IPS DF 19.7 (cell line): ENCODE measurements at regions not wholly inside any gene's neighbourhood (a gene's known extent, or its start where the extent isn't known, plus 50 kb on each side); places are given as distances from the start of the nearest gene placed in this dataset.
A peak's percentile ranks its signal among the peaks of the same experiment; 100 is the strongest.
"Not testable (repeated sequence)": the region's sequence is repeated elsewhere in the genome, so short reads cannot be mapped to it uniquely, and the experiment has no call there.

Experiments
- DNase-seq: peaks from one replicate; pipeline ENCODE4 v3.0.0-alpha.2; 2013; ENCODE audit warnings: low read depth, low spot score

DNA sequence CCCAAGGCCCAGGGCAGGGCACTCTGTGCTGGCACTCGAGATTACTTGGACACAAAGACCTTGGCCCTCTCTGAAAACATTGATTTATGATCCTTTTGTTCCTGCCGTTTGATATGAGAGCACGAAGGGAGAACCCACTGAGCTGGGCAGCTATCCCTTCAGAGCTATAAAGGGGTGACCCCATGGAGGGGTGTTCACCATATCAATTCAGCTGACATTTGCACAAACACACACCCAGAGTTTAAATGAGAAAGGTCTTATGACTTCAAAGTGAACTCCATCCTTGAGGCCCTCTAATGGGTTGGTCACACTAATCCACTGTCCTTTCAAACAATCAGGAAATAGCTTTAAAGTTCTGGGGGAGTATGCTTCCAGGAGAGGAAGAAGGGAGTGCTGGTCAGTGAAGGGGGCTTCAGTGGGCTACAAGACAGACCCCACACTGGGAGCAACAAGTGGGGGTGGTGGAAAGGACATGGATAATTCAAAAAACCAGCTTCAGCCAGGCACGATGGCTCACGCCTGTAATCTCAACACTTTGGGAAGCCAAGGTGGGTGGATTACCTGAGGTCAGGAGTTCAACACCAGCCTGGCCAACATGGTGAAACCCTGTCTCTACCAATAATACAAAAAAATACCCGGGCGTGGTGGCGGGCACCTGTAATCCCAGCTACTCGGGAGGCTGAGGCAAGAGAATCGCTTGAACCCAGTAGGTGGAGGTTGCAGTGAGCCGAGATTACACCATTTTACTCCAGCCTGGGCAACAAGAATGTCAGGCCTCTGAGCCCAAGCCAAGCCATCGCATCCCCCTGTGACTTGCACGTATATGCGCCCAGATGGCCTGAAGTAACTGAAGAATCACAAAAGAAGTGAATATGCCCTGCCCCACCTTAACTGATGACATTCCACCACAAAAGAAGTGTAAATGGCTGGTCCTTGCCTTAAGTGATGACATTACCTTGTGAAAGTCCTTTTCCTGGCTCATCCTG lies 97.1 kb upstream of the RAB4A start:
- not testable (repeated sequence) for DNase-seq

DNA sequence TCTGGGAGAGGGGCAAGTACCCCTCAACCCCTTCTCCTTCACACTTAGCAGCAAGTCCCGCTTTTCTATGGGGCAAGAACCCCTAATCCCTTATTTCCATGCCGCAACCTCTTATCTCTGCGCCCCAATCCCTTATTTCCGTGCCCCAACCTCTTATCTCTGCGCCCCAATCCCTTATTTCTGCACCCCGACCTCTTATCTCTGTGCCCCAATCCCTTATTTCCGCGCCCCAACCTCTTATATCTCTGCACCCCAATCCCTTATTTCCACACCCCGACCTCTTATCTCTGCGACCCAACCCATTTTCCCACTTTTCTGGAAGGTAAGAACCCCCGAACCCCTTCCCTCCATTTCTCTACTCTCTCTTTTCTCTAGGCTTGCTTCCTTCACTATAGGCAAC lies 95.6 kb upstream of the RAB4A start:
- not testable (repeated sequence) for DNase-seq

GRCh38 chr1:229176457-229176856 lies 94.5 kb upstream of the RAB4A start:
- DNase-seq = not testable (repeated sequence)

- no peak for DNase-seq
Measured at GRCh38 chr1:229180161-229180560, 90.8 kb upstream of the RAB4A start.

GRCh38 chr1:229181419-229181818 lies 89.5 kb upstream of the RAB4A start:
- DNase-seq = no peak

DNA sequence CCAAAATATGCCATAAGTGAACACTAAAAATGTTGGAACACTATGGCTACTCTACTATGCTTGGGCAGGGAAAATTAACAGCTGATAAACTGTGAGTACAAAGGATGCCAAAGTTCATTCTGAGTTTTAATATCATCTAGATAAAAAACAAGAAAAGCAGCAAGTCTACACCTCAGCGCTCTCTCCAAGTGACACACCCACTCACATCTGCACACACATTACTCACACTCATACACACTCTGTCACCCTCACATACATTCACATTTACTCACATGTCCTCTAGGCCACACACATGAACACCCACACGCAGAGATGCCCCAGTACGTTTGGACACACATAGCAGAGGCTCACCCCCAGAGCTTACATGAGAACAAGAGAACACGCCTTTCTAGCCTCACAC lies 87.3 kb upstream of the RAB4A start:
- DNase-seq = no peak

DNA sequence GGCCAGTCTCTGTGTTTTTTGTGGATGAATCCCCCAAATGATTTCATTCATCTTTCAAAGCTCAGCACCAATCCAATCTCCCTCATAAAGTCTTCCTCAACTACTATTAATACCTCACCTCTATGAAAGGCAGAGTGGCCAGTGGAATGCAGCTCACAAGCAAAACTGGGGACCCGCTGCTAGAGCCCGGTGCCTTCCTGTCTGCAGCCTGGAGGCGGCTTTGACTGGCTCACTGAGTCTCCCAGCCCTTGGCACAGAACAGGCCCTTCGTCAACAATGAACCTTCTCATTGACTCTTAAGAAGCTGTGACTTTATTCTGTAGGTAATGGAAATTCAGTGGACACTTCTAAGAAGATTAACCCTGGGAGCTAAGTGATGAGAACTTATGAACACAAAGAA lies 86.8 kb upstream of the RAB4A start:
- DNase-seq = no peak

- no peak for DNase-seq
Measured at GRCh38 chr1:229185963-229186362, 84.9 kb upstream of the RAB4A start.

- no peak for DNase-seq
Measured at GRCh38 chr1:229186373-229187056, 84.4 kb upstream of the RAB4A start.

GRCh38 chr1:229190057-229190575 lies 80.8 kb upstream of the RAB4A start:
- DNase-seq = no peak

DNA sequence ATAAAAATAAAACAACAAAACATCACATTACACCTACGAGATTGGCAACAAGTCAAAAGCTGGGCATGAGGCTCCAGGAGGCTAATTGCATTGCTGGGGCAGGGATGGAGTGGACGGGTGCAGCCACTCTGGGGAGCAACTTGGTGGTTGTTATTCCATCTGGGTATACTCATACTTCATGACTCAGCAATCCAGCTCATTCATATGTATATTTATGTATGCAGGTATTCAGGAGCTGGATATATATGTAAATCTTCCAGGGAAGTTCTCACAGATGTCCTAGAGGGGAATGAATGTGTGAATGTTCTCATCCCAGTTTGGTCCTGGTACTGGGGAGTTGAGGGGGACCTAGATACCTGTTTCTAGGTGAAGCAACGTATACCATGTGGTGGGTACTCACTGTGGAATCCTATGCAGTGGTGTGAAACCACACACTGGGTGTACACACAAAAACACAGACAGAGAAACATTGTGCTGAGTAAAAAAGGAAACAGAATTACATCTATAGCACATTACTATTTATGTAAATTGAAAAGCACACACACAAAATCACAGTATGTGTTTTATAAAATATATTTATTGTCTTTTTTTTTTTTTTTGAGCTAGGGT lies 79.7 kb upstream of the RAB4A start:
- DNase-seq = peak; percentile 88

GRCh38 chr1:229192031-229192430 lies 78.9 kb upstream of the RAB4A start:
- DNase-seq = no peak

- DNase-seq = no peak
Measured at GRCh38 chr1:229192853-229193252, 78.1 kb upstream of the RAB4A start.

DNA sequence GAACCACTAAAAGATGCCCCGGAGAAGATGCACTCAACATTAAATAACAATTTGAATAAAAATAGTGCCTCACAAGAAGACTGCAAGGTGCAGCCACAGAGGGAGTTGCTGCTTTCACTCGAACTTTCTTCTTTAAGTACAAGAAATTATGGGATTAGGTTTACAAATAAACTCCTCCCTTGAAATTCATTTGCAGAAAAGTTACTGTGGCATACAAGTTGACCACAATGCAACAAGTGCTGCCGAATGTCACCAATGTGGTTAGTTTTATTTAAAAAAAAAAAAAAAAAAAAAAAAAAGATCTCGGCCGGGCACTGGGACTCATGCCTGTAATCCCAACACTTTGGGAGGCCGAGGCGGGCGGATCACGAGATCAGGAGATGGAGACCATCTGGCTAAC lies 76.8 kb upstream of the RAB4A start:
- DNase-seq = no peak

DNA sequence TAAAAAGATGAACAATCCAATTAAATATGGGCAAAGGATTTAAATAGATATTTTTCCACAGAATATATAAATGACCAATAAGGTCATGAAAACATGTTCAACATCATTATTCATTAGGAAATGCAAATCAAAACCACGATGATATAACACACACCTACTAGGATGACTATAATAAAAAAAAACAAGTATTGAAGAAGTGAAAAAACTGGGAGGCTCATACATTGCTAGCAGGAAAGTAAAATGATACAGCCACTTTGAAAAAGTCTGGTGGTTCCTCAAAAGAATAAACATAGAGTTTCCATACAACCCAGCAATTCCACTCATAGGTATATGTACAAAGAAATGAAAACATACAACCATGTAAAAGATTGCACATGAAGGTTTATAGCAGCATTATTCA lies 75.7 kb upstream of the RAB4A start:
- no peak for DNase-seq

DNA sequence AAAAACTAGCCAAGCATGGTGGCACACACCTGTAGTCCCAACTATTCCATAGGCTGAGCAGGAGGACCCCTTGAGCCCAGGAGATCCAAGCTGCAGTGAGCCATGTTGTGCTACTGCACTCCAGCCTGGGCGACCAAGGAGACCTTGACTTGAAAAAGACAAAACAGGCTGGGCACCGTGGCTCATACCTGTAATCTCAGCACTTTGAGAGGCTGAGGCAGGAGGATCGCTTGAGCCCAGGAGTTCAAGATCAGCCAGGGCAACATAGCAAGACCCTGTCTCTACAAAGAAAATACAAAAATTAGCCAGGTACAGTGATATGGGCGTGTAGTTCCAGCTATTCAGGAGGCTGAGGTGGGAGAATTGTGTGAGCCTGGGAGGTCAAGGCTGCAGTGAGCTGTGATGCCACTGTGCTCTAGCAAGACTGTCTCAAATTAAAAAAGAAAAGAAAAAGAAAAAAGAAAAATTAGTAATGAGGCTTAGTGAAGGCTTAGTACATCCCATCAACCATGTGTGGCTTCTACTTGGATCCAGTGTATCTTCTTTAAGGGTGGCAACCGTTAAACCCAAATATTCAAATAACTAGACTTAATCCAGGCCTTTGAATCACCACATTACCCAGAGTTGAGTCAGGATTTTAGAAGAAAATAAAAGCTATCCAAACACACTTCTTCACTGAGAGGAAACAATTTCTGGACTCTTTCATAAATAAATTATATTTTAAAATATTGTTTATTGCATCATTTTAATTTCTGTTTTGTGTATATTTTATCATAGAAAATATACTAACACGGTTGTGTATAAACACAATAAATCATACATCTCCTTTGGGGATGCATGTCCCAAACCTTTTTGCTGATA lies 74.3 kb upstream of the RAB4A start:
- DNase-seq = no peak

DNA sequence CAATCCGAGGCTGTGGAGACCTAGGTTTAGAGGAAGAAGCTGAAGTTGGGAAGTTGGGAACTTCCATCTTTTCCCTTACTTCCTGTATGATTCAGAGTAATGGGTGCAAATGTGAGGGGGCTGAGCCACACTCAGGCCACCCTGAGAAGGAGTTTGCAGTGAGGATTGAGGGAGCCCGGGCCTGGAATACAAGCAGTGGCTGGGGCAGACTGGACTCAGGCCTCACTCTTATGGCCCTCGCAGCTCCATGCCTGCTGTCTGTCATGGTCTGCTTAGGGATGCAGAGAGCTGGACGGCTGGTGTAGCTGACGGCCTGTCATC lies 73.7 kb upstream of the RAB4A start:
- DNase-seq = no peak

- no peak for DNase-seq
Measured at GRCh38 chr1:229199261-229200243, 71.4 kb upstream of the RAB4A start.

DNA sequence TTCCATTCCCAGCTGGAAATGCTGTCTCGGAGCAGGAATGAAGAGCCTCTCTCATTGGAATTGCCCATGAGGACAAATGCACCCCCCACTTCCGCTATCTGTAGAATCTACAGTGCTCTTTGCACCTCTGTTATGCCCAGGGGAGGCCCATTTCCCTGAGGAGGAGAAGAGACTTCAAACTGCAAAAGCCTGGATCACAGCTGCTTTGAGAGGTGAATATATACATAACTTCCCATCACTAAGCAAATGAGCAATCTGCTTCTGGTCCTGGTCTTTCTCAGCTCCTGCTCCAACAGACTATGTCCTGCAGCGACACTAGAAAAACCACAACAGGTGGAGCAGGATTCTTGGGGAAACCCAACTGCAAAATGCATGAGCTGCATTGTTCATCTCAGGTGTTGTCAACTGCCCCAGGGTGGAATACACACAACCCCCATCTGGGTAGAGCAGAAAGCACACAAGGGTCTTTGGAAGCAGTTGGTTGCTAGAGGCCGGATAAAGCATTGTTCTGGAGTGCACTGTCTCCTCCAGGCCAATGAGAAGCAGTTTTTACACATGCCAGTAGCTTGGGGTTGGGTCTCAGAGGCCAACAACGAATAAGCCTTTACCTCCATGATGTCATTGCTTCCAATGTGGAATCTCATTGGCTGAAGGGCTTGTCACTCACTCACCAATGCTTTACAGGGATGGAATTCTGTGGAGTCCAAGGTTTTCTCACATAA lies 67.7 kb upstream of the RAB4A start:
- DNase-seq = peak; percentile 100
